HT-29 (cell line): ENCODE measurements at regions not wholly inside any gene's neighbourhood (a gene's known extent, or its start where the extent isn't known, plus 50 kb on each side); places are given as distances from the start of the nearest gene placed in this dataset.
A peak's percentile ranks its signal among the peaks of the same experiment; 100 is the strongest.

Experiments used
- DNase-seq: peaks from one replicate; pipeline ENCODE4 v3.0.0-alpha.2; 2015; ENCODE audit warnings: low spot score

- no peak for DNase-seq
Measured at GRCh38 chr4:53694666-53695065, 103.4 kb upstream of the LNX1 start.

- no peak for DNase-seq
Measured at GRCh38 chr4:53693909-53694308, 102.6 kb upstream of the LNX1 start.

GRCh38 chr4:53693408-53693807 lies 102.1 kb upstream of the LNX1 start:
- no peak for DNase-seq

GRCh38 chr4:53688186-53688790 lies 97.0 kb upstream of the LNX1 start:
- no peak for DNase-seq

GRCh38 chr4:53686521-53686920 lies 95.2 kb upstream of the LNX1 start:
- DNase-seq: no peak

- DNase-seq: no peak
Measured at GRCh38 chr4:53684136-53685130, 93.1 kb upstream of the LNX1 start.

- DNase-seq: no peak
Measured at GRCh38 chr4:53682908-53683307, 91.6 kb upstream of the LNX1 start.

GRCh38 chr4:53682196-53682595 lies 90.9 kb upstream of the LNX1 start:
- DNase-seq: no peak

- DNase-seq: no peak
Measured at GRCh38 chr4:53680598-53680997, 89.3 kb upstream of the LNX1 start.

- DNase-seq: no peak
Measured at GRCh38 chr4:53680168-53680567, 88.9 kb upstream of the LNX1 start.

- no peak for DNase-seq
Measured at GRCh38 chr4:53676402-53676871, 85.2 kb upstream of the LNX1 start.

GRCh38 chr4:53674903-53675302 lies 83.6 kb upstream of the LNX1 start:
- no peak for DNase-seq

GRCh38 chr4:53672873-53673272 lies 81.6 kb upstream of the LNX1 start:
- no peak for DNase-seq

GRCh38 chr4:53671757-53672156 lies 80.5 kb upstream of the LNX1 start:
- no peak for DNase-seq

- DNase-seq: no peak
Measured at GRCh38 chr4:53659737-53660136, 68.5 kb upstream of the LNX1 start.

- no peak for DNase-seq
Measured at GRCh38 chr4:53659112-53659511, 67.8 kb upstream of the LNX1 start.

GRCh38 chr4:53658029-53658428 lies 66.7 kb upstream of the LNX1 start:
- no peak for DNase-seq

GRCh38 chr4:53656421-53656981 lies 65.2 kb upstream of the LNX1 start:
- no peak for DNase-seq

GRCh38 chr4:53654300-53654758 lies 63.0 kb upstream of the LNX1 start:
- no peak for DNase-seq

GRCh38 chr4:53653484-53654053 lies 62.3 kb upstream of the LNX1 start:
- peak; percentile 21 for DNase-seq

GRCh38 chr4:53651156-53651735 lies 60.0 kb upstream of the LNX1 start:
- no peak for DNase-seq

GRCh38 chr4:53649357-53649756 lies 58.1 kb upstream of the LNX1 start:
- DNase-seq: no peak
